ENCODE measurements at regions not wholly inside any gene's neighbourhood (a gene's known extent, or its start where the extent isn't known, plus 50 kb on each side); places are given as distances from the start of the nearest gene placed in this dataset.

- DNase-seq = no peak
Observed at GRCh38 chr12:67911789-67912188, 77.5 kb upstream of the IFNG-AS1 start.

DNA sequence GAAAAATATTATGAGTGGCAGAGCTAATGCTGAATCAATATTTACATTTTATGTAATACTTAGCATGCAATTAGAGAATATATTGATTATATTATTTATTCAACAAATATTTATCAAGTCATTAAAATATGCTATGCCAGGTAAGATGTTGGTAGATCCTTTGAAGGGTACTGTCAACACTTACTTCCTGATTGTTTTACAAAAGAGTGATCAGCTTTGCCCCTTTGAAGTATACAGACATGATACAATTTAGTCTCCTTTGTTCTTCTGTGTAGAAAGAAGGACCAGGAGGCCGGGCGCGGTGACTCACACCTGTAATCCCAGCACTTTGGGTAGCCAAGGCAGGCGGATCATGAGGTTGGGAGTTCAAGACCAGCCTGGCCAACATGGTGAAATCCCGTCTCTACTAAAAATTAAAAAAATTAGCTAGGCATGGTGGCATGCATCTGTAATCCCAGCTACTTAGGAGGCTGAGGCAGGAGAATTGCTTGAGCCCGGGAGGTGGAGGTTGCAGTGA, 73.9 kb upstream of the IFNG-AS1 start:
- DNase-seq = no peak

DNA sequence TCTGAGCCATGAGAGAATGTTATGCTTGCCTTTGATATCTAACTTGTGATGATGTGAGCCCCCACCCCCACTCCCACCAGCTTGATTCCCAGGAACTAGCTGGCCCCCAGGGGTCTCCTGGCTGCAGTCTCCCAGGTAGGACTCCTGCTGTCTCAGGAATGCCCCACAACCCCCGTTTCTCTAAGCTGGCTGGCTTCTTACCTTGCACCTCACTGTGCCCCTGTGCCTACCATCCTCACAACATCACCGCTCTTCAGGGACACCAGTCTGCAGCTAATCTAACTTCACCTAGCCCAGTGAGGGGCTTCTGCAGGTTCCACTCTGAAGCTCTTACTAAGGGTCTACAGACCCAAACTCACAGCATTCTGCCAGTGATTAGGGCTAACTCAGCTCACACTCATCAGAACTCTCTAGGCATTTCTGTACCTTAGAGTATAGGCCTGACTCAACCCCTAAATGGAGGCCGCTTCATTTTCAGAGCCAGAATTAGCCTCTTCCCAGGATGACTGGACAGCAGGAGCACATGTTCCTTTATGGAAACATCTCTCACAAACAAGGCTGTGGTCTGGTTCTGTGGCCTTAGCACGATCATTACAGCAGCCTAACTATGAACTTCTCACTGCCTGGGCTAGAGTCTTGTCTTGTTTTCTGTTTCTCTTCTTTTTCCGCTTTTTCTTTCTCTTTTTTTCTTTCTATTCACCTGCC, 72.8 kb upstream of the IFNG-AS1 start:
- DNase-seq = no peak

GRCh38 chr12:67917811-67918210, 71.4 kb upstream of the IFNG-AS1 start:
- no peak for DNase-seq

GRCh38 chr12:67918441-67918840, 70.8 kb upstream of the IFNG-AS1 start:
- no peak for DNase-seq

DNA sequence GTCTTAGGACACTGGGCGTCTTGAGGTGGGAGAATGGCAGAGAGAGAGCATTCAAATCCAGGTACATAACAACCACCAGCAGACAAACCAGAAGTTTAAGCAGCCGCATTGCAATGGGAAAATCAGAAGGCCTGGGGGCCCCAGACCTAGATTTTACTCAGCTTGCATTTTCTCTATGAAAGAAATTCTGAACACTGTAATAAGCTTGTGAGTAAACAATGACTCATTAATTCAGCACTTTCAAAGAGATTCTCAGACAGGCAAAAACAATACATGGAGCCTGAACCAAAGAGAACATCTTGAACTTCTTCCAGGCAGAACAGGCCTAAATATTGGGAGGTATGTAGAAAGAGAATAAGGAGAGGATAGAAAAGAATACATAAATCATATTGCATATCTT, 69.8 kb upstream of the IFNG-AS1 start:
- no peak for DNase-seq

GRCh38 chr12:67920413-67920812, 68.8 kb upstream of the IFNG-AS1 start:
- DNase-seq = no peak

DNA sequence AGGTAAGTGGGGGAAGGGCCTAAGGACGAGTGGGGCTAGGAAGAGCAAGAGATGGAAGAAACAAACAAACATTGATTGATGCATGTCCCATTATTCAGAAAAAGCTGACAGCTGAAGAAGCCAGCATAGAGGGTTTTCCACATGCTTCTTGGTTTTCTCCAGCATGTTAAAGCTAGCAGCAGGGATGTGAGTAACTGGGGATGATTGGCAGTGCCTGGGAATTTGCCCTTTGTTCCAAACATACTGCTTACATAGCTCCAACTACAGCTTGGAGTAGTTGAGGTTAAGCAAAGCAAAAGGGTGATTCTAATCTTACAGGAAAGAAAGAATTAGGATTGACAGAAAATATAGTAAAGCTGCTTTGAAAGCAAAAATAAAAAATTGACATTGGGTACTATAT, 68.0 kb upstream of the IFNG-AS1 start:
- no peak for DNase-seq

- DNase-seq = no peak
Observed at GRCh38 chr12:67922245-67922644, 67.0 kb upstream of the IFNG-AS1 start.

DNA sequence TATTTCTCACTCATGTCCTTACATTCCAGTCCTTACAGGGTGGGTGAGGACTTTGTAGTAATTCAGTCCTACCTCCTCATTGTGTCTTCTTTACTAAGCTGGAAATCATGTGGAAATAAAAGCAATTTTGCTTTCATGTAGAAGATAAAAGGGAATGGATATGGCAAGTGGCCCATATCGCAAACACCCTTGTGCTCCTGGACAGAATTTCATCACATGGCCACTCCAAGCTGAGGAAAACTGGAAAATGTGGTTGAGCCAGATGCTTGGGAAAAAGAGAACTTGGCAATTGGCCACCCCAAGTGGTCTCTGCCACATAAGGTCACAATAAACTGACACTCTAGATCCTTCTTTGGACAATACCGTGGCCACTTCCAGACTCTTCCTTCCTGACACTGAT, 64.2 kb upstream of the IFNG-AS1 start:
- DNase-seq = no peak

DNA sequence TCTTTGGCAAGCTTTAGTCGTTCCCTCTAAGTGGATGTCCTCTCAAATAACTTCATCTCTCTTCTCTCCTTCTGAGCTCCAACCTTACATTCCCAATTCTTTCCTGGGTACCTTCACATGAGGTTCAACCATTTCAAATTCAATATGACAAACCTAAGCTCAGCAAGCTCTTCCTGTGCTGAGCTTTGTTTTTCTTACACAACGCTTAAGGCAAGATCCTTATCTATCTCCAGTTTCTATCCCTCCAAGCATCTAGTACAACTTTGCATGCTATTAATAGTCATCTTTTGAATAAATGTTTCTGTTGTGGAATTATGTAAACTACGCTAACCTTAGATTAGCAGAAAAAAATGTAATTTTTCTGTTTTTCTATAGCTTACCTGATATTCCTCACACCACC, 63.7 kb upstream of the IFNG-AS1 start:
- no peak for DNase-seq

DNA sequence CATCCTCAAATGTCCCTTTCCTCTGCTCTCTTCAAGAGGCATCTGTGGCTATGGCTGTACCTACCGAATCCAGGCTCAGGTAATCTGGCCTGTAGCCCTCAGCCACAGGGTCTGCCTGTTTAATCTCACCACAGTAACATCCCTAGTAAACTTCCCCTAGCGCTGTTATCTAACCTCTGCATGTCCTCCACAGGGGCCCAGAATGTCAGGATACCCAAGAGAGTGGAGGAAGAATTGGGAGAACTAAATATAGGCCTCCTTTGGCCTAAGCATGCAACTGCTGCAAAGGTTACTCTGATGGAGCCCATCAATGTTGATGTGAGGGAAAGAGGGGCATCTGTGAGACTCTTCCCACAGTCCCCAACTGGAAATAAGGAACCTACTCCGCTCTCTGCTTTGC, 63.2 kb upstream of the IFNG-AS1 start:
- DNase-seq = no peak

GRCh38 chr12:67927324-67927723, 61.9 kb upstream of the IFNG-AS1 start:
- DNase-seq = no peak

DNA sequence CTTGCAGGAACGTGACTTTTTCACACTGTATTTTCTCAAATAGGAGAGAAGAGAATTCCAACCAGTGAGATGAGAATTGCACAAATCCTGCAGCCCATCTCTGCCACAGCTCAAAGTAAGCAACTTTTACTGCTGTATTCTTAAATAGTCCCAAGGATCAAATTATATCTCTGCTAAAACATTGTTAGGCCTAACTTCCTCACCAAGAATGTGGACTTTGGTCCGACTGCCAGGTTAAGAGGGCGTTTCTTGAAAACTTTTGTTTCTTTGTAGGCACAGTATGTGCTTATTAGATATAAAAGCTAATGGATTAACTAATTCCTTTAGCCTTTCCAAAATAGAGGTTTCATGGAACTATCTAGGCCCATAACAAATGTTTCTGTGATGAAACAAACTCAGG, 61.4 kb upstream of the IFNG-AS1 start:
- no peak for DNase-seq

DNA sequence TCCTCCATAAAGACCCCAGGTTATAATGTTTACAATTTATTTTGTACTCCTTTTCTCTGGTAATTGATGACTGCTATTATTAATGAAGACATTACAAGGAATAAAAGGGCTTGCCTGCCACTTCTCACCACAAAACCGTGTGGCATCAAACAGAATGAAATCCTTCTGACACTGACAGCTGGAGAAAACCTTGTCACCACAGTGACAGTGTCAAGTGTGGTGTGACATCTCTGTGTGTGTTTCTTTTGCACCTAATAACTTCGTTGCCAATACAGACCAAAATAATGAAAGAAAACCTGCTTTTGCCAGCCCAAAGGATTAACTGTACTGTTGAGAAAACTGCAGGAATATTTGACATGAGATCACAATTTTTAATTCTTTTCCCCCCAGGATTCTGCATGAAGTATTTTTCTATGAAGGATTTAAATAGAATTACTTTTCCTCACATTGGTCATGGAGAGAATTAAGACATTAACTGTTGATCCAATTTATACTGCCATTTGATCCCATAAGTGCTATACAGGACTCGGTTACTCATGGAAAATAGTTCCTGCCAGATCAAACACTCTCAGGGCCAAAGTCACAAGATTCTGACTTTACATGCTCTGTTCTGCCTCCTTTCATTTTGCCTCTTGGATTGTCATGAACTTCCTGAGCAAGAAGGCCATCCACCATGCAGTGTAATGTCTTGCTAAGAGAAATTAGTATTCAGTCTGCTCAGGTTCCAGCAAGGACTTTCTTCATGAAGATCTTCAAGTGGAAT, 60.4 kb upstream of the IFNG-AS1 start:
- DNase-seq = no peak

- no peak for DNase-seq
Observed at GRCh38 chr12:67929384-67929772, 59.9 kb upstream of the IFNG-AS1 start.

DNA sequence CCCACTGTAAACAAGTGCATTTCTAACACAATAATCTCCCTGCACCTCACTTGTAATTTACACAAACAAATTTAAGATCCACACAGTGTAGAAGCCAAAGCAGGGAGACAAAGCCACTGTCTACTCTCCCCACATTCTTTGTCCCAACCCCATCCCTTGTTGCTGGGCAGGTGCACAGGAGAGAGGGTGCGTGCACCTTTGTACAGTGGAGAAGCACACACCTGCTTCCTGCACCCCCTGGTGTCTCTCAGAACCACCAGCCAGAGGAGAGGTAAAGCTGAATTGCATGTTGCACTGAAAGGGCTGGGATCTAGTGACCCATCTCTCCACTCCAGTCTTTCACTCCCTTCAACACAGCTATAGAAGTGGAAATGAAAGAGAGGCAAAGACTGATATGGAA, 51.4 kb upstream of the IFNG-AS1 start:
- no peak for DNase-seq
